ENCODE measurements at regions not wholly inside any gene's neighbourhood (a gene's known extent, or its start where the extent isn't known, plus 50 kb on each side); places are given as distances from the start of the nearest gene placed in this dataset.

DNA sequence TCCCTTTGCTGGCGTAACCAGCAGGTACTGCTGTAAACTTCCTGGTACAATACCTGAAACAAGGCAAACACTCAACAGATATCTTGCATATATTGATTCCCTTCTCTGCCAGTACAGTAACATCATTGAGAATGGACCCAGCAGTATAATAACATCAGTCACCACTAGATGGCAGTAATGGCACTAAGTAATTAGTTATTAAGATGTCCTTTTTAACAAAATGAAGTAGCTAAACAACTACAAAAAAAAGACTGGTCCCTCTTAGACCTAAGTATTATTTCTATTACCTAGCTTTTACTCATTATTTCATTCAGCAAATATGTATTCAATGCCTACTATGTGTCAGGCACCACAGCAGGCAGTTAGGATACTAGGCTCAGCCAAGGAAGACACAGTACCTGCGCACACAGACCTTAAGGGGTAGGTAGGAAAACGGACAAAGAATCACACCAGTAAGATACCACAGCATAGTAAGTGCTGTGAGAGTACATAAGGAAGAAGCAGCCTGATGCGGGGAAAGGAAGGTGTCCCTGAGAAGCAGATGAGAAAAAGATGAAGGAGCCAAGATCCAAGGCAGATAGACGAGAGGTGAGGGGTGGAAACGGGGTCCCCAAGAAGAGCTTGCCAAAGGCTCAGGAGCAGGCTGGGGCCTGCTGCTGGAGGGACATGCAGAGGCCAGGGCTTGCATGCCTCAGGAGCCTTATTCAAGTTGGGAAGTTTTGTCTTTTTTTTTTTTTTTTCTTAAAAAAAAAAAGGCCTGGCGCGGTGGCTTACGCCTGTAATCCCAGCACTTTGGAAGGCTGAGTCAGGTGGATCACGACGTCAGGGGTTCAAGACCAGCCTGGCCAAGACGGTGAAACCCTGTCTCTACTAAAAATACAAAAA lies 102.7 kb upstream of the CHD2 start:
- no peak for TF ChIP-seq POLR2A (IDR thresholded peaks at IDR 0.05)
- TF ChIP-seq, protein P1, sequence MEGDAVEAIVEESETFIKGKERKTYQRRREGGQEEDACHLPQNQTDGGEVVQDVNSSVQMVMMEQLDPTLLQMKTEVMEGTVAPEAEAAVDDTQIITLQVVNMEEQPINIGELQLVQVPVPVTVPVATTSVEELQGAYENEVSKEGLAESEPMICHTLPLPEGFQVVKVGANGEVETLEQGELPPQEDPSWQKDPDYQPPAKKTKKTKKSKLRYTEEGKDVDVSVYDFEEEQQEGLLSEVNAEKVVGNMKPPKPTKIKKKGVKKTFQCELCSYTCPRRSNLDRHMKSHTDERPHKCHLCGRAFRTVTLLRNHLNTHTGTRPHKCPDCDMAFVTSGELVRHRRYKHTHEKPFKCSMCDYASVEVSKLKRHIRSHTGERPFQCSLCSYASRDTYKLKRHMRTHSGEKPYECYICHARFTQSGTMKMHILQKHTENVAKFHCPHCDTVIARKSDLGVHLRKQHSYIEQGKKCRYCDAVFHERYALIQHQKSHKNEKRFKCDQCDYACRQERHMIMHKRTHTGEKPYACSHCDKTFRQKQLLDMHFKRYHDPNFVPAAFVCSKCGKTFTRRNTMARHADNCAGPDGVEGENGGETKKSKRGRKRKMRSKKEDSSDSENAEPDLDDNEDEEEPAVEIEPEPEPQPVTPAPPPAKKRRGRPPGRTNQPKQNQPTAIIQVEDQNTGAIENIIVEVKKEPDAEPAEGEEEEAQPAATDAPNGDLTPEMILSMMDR (IDR thresholded peaks at IDR 0.05 in 4 of 5, conservative IDR thresholded peaks at IDR 0.05 in 1 of 5), result peak; percentile 75 to 84 (median 78)

Measured in gastrocnemius medialis (tissue), 4 donors.